ENCODE measurements at regions not wholly inside any gene's neighbourhood (a gene's known extent, or its start where the extent isn't known, plus 50 kb on each side); places are given as distances from the start of the nearest gene placed in this dataset.

GRCh38 chr15:37751401-37751800, 183.0 kb upstream of the TMCO5A start:
- TF ChIP-seq CTCF (IDR thresholded peaks at IDR 0.05) (no peak), EZH2 (IDR thresholded peaks at IDR 0.05) (no peak)

All from neural progenitor cell (in vitro differentiated cells).